AG20443 (cell line): ENCODE measurements at regions not wholly inside any gene's neighbourhood (a gene's known extent, or its start where the extent isn't known, plus 50 kb on each side); places are given as distances from the start of the nearest gene placed in this dataset.
"Not testable (repeated sequence)": the region's sequence is repeated elsewhere in the genome, so short reads cannot be mapped to it uniquely, and the experiment has no call there.

Experiments
- DNase-seq: peaks from one replicate; pipeline ENCODE4 v3.0.0; 2012; ENCODE audit warnings: low spot score, mixed read lengths

DNA sequence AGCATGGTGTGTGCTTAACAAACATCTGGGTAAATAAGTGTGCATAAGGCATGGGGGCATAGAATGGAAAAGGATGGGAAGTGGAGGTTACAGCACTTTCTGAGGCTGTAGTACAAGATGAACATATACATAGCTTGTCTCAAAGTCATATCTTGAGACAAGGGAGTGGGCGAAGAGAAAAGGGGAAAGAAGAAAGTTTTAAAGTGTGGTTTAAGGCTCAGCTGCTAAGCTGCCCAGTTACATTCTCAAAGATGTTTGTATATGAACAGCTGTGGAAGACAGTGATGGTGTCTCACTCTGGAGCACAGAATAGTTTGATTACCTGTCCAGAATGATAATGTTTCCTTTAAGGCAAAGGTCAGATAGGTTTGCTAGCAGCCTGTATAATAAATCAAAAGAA, 61.9 kb upstream of the LANCL2 start:
- no peak for DNase-seq

DNA sequence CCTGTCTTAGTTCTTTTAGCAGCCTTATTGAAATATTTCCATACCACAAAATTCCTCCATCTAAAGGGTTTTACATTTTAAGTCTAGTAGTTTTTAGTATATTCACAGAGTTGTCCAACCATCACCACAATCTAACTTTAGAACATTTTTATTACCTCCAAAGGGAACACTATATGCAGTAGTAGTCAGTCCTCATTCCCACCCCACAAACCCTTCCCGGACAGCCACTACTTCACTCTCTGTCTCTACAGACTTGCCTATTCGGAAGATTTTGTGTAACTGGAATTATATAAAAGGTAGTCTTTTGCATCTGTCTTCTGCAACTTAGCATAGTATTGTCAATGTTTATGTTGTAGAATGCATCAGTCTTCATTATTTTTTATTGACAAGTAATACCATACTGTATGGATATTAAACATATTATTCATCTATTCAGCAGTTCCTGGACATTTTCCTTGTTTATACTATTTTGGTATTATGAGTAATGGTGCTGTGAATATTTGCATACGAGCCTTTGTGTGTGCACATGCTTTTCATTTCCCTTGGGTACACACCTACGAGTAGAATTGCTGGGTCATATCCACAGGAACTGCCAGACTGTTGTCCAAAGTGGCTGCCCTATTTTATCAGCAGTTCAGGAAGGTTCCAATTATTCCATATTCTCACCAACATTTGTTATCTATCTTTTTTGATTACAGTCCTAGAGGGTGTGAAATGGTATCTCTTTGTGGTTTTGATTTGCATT, 60.9 kb upstream of the LANCL2 start:
- no peak for DNase-seq

DNA sequence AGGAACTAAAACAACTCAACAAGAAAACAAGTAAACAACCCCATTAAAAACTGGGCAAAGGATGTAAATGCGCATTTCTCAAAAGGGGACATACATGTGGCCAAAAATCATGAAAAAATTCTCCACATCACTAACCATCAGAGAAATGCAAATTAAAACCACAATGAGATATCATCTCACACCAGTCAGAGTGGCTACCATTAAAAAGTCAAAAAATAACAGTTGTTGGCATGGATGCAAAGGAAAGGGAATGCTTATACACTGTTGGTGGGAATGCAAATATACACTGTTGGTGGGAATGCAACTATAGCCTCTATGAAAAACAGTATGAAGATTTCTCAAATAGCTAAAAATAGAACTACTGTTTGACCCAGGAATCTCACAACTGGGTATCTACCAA, 60.0 kb upstream of the LANCL2 start:
- DNase-seq = no peak

DNA sequence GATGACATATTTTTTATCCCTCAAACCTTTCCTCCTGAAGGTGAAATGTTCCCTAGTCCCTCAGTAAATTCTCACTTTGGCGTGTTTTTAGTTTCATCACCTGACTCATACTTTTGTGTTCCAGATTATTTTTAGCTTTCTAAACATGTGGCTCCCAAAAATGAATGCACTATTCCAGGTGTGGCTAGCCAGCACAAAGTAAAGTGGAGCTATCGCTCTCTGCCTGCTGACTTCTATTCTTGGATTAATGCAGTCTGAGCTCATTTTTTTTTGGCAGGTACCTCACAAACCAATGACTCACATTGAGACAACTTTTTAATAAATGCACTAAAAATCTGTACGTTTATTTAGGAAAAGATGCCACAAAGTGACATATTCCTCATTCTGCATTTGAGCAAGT, 58.8 kb upstream of the LANCL2 start:
- DNase-seq = no peak

DNA sequence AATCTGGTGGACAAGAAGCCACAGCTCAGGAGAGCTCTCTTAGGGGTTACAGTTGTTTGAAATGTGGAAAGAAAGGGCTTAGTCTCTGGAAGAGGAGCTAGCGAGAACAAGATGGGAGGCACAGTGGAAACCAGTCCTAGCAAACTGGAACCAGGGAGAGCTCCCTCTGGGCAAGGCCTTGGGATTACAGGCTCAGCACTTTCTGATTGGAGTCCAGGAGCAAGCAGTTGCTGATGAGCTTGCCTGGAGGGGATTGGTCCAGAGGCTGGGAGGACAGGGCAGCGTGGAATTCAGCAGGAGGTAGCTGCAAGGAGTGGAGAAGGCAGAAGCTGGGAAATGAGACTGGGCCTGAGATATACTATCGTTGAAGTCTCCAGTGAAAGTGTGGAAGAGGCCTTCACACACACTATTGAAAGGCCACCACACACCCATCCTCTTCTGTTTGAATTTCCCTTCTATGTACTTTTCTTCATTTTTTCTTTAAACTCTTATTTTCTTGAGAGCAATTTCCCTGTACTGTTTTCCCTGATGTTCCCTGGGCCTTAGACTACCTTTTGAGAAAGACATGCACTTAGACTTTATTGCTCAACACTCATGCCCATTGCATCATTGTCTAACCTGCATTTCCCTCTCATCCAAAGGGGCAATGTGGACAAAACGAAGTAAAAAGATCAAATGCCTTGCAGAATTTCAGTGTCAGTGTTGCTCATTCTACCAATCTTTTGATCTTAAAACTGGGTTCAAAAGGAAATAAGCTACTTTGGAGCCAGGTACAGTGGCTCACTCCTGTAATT, 57.8 kb upstream of the LANCL2 start:
- DNase-seq = peak; percentile 23

DNA sequence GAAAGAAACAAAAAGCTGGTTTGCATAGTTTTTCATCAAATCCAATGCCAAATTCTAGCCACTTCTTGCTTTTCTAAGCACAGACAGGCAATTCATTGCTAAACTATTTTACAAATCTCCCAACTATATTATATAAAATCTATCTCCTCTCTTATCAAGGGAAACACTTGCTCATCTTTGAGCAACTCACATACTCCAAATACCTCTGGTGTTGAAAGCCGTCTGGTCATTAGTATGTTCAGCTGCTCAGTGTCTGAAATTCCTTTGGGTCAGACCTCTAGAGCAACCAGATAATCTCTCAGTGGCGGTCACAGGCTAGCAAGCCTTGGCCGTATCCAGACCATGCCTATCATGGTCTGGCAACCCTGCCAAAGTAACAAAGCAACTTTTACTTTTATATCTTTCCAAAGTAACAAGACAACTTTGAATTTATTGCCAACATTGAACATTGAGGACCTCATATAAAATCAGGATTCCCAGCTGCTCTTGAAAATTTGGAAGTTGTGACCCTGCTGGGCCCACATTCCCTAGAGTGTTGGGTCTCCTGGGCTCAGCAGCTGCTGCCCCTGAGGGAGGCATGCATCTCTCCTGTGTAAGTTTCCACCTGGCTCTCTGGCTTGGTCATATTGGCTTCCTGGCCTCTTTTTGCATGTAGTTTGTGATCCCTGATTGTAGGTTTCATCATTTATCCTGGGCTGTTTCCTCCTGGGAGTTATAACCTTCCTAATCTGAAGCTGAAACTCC, 56.8 kb upstream of the LANCL2 start:
- DNase-seq = peak; percentile 86

DNA sequence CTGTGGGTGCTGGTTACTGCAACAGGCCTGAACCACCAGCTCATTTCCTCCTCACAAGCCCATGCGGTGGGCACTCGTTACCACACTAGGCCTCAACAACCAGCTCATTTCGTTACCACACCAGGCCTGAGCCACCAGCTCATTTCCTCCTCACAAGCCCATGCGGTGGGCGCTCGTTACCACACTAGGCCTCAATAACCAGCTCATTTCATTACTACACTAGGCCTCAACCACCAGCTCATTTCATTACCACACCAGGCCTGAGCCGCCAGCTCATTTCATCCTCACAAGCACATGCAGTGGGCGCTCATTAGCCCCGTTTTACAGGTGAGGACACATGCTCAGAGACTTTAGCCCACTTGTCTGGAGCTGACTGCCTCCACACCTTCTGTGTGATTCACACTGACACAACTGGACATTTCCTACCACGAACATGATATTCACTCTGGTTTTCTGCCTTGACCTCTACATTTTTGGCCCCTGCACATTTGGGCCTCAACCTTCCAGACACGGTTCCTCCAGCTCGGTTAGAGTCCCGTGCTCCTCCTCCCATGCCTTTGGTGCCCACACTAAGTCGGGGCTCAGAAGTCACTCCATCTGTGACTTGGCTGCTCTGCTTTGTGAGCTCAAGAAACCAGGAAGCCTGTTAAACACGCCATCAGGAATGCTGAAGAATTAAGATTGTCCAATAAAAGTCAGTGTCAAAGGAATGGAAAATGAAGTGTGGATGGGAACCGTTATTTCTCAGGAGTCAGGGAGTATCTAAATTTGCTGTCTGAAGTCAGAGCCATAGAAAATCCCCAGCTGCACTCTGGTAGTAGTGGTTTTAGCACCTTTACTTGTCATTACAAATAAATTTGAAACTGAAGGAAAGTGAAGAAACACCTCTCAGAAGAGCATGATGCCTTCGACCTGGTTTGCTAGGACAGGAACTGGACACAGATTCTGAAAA, 55.8 kb upstream of the LANCL2 start:
- no peak for DNase-seq

DNA sequence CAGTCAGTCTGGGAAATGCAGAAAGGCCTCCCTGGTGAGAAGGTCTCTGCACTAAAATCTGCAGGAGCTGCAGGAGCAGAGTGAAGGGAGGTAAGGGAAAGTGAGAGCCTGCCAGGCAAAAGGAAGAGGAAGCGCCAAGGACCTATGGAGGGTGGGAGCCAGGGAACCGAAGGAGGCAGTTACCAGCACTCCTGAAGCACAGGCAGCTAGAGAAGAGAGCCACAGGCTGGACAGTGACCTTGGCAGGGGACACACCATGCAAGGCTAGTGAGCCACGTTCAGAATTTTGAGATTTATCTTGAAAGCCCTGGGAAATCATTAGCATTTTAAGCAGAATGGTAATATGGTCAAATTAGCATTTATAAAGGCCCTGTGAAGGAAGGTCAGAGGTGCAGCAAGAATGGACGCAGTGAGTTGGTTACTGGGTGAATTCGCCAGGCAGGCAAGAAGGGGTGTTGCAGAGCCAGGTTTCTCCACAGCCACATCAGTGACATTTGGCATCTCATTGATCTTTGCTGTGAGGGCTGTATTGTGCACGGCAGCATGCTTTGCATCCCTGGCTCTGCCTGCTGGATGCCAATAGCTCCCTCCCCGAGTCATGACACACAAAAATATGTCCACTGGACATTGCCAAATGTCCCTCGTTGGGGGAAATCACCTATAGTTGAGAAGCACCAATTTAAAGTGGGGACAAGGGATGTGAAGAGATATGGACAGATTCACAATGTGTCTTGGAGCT, 54.7 kb upstream of the LANCL2 start:
- DNase-seq = no peak

DNA sequence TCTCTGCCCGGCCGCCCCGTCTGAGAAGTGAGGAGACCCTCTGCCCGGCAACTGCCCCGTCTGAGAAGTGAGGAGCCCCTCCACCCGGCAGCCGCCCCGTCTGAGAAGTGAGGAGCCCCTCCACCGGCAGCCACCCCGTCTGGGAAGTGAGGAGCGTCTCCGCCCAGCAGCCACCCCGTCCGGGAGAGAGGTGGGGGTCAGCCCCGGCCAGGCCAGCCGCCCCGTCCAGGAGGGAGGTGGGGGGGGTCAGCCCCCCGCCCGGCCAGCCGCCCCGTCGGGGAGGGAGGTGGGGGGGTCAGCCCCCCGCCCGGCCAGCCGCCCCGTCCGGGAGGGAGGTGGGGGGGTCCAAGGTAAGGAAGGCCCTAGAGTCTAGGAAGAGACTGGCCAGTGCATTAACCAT, 53.2 kb upstream of the LANCL2 start:
- DNase-seq = not testable (repeated sequence)

DNA sequence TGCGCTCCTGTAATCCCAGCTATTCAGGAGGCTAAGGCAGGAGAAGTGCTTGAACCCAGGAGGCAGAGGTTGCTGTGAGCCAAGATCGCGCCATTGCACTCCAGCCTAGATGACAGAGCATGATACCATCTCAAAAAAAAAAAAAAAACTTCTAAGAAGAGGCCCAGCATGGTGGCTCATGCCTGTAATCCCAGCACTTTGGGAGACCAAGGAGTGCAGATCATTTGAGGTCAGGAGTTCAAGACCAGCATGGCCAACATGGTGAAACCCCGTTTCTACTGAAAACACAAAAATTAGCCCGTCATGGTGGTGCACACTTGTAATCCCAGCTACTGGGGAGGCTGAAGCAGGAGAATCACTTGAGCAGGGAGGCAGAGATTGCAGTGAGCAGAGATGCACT, 51.5 kb upstream of the LANCL2 start:
- DNase-seq = not testable (repeated sequence)

DNA sequence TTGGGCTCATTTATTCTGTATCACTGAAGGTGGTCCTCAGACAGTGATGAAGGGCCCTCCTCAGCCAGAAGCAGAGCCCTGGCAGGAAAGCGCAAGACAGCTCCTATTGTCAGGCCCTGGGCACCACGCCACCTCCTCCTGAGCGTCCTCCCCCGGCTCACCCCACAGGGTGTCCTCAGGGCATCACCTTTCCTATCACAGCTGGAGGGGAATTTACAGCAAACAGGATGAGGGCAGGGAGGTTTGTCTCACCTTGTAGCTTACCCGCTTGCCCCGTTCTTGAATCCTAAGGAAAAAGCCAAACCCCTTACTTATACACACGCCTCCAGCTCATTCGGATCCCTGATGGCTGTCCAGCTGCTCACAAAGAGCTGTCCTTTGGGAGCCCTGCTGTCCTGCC, 50.2 kb upstream of the LANCL2 start:
- DNase-seq = no peak
